D721Med (cell line): ENCODE measurements at regions not wholly inside any gene's neighbourhood (a gene's known extent, or its start where the extent isn't known, plus 50 kb on each side); places are given as distances from the start of the nearest gene placed in this dataset.

Source experiments
- DNase-seq: peaks from one replicate; pipeline ENCODE4 v3.0.0; 2011; ENCODE audit warnings: low spot score; ENCODE audit not compliant: insufficient read length
- FAIRE-seq: peaks from 2 replicates; lab custom pipeline; 2011; peaks lifted over from hg19 to GRCh38; lab: Jason Lieb, UNC
- CTCF ChIP-seq: IDR thresholded peaks from 2 replicates; pipeline ENCODE4 v1.5.1; 2012; ENCODE audit warnings: mild to moderate bottlenecking, control low read depth; ENCODE audit not compliant: insufficient read depth; ENCODE audit errors: missing control alignments

GRCh38 chr10:90579602-90580242 is 278.1 kb downstream of the HTR7 start:
- FAIRE-seq: no peak
- DNase-seq: no peak
- TF ChIP-seq CTCF: no peak

- no peak for FAIRE-seq
- TF ChIP-seq CTCF: no peak
- no peak for DNase-seq
Observed at GRCh38 chr10:90583416-90583815, 274.4 kb downstream of the HTR7 start.

- TF ChIP-seq CTCF: no peak
- FAIRE-seq (no peak), DNase-seq (no peak)
Observed at GRCh38 chr10:90587081-90587491, 270.8 kb downstream of the HTR7 start.

- no peak for TF ChIP-seq CTCF
Observed at GRCh38 chr10:90587561-90587960, 270.3 kb downstream of the HTR7 start.

GRCh38 chr10:90588222-90588621 is 269.6 kb downstream of the HTR7 start:
- FAIRE-seq (no peak), DNase-seq (no peak)
- TF ChIP-seq CTCF: no peak

More at GRCh38 chr10:90587561-90587960, 270.3 kb downstream of the HTR7 start:
- DNase-seq (no peak), FAIRE-seq (no peak)

- no peak for TF ChIP-seq CTCF
- no peak for DNase-seq
- no peak for FAIRE-seq
Observed at GRCh38 chr10:90589825-90590224, 268.0 kb downstream of the HTR7 start.

DNA sequence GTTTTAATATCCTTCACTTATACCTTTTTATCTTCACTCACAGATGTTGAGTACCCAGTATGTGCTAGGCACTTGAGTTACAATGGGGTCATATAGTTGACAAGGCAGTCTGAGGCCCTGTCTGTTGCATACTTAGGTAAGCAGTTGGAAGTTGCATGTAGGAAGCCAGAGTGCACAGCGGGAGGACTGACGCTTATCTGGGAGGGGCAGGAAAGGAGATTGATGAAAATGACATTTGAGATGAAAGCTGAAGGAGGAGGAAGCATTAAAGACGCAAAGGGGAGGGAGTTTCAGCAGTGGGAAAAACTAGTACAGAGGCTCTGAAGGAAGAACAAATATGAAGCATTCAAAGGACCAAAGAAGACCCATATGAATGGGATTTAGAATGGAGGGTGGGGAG is 266.2 kb downstream of the HTR7 start:
- DNase-seq: no peak
- FAIRE-seq: no peak
- no peak for TF ChIP-seq CTCF
